MM.1S (cell line): ENCODE measurements at regions not wholly inside any gene's neighbourhood (a gene's known extent, or its start where the extent isn't known, plus 50 kb on each side); places are given as distances from the start of the nearest gene placed in this dataset.

Experiments
- EZH2phosphoT487 ChIP-seq: fragments of 300-600 bp; sonication (generic); IDR thresholded peaks from 2 replicates; pipeline ENCODE4 v1.6.1; 2018; ENCODE audit warnings: antibody characterized with exemption, low read length
- TF ChIP-seq, protein P1 (sequence below): fragments of 300-600 bp; sonication (generic); IDR thresholded peaks from 2 replicates; pipeline ENCODE4 v1.5.1; 2016; ENCODE audit warnings: antibody characterized with exemption, low read length, mixed read lengths

DNA sequence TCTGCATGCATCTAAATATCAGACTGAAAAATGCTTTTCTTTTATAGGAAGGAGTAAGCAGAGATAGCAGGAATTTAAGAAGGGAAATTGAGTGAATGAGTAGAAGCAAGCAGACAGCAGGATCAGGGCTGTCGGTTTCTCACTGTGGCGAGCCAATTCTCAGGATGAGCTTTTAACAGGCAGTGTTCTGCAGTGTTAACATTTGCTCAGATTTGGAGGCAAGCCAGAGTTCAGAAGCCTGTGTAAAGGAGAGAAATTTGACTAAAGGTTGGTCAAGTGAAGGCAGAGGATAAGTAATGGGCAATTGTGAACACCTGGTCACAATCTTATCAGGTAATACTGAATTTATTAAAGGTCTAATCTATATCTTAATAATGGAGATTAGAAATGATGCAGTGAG is 133.3 kb upstream of the MAGEB16 start:
- TF ChIP-seq, protein P1, sequence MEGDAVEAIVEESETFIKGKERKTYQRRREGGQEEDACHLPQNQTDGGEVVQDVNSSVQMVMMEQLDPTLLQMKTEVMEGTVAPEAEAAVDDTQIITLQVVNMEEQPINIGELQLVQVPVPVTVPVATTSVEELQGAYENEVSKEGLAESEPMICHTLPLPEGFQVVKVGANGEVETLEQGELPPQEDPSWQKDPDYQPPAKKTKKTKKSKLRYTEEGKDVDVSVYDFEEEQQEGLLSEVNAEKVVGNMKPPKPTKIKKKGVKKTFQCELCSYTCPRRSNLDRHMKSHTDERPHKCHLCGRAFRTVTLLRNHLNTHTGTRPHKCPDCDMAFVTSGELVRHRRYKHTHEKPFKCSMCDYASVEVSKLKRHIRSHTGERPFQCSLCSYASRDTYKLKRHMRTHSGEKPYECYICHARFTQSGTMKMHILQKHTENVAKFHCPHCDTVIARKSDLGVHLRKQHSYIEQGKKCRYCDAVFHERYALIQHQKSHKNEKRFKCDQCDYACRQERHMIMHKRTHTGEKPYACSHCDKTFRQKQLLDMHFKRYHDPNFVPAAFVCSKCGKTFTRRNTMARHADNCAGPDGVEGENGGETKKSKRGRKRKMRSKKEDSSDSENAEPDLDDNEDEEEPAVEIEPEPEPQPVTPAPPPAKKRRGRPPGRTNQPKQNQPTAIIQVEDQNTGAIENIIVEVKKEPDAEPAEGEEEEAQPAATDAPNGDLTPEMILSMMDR = no peak
- no peak for TF ChIP-seq EZH2phosphoT487
